Body of pancreas (tissue), 4 donors: ENCODE measurements at regions not wholly inside any gene's neighbourhood (a gene's known extent, or its start where the extent isn't known, plus 50 kb on each side); places are given as distances from the start of the nearest gene placed in this dataset.

ENCODE experiments used
- ATAC-seq: fragments of 150-250 bp; one replicate; pipeline ENCODE4 v1.9.1; 2016
- DNase-seq, 4 donors: peaks; one replicate each; pipeline ENCODE4 v3.0.0-alpha.2; 2019
- H3K27ac ChIP-seq, 4 donors: fragments of 200-600 bp; sonication (generic); 1 replicate in 3 of 4; 2 replicates in 1 of 4; pipeline versions ENCODE4 v1.5.1 to v1.6.1; 2016 to 2019; ENCODE audit warnings: mild to moderate bottlenecking in 1 of 4, mixed read lengths in 1 of 4, moderate library complexity in 1 of 4
- H3K27me3 ChIP-seq, 2 donors: fragments of 200-600 bp; sonication (generic); one replicate each; pipeline ENCODE4 v1.6.0; 2016; ENCODE audit warnings: mild to moderate bottlenecking in 1 of 2
- H3K36me3 ChIP-seq, 2 donors: fragments of 200-600 bp; sonication (generic); replicated peaks in 1 of 2; 2 replicates each; pipeline ENCODE4 v1.5.1; 2016; ENCODE audit warnings: low read depth in 2 of 2; ENCODE audit not compliant: insufficient read depth in 1 of 2
- H3K4me1 ChIP-seq: fragments of 200-600 bp; sonication (generic); one replicate; pipeline ENCODE4 v1.6.0; 2016
- H3K4me3 ChIP-seq, 2 donors: fragments of 200-600 bp; sonication (generic); 1 replicate in 1 of 2; 2 replicates in 1 of 2; pipeline ENCODE4 v1.5.1; 2016 to 2019
- H3K9me3 ChIP-seq, 3 donors: fragments of 200-600 bp; sonication (generic); 1 replicate in 2 of 3; 2 replicates in 1 of 3; pipeline ENCODE4 v1.5.1; 2016
- POLR2A ChIP-seq, 3 donors: fragments of 450-650 bp; IDR thresholded peaks; one replicate each; pipeline ENCODE4 v1.6.1; 2016; ENCODE audit warnings: antibody characterized with exemption in 3 of 3, mild to moderate bottlenecking in 2 of 3
- WGBS, 2 donors: methylation state at CpG; one replicate each; pipeline ENCODE4 v1.1.5; 2017; 5-methylcytosine and 5-hydroxymethylcytosine counted together
- intact Hi-C: fragments of 100-400 bp; cut with DNase I; formaldehyde crosslinking; loops from one replicate; pipeline ENCODE4 v1.15.1; 2023
- TF ChIP-seq, protein P1 (sequence below), 7 experiments: fragments of 450-650 bp in 4 of 7; fragments of 200-600 bp in 3 of 7; sonication (generic) in 3 of 7; IDR thresholded peaks; one replicate each; pipeline ENCODE4 v1.5.1; 2016 to 2019; ENCODE audit warnings: antibody characterized with exemption in 7 of 7

DNA sequence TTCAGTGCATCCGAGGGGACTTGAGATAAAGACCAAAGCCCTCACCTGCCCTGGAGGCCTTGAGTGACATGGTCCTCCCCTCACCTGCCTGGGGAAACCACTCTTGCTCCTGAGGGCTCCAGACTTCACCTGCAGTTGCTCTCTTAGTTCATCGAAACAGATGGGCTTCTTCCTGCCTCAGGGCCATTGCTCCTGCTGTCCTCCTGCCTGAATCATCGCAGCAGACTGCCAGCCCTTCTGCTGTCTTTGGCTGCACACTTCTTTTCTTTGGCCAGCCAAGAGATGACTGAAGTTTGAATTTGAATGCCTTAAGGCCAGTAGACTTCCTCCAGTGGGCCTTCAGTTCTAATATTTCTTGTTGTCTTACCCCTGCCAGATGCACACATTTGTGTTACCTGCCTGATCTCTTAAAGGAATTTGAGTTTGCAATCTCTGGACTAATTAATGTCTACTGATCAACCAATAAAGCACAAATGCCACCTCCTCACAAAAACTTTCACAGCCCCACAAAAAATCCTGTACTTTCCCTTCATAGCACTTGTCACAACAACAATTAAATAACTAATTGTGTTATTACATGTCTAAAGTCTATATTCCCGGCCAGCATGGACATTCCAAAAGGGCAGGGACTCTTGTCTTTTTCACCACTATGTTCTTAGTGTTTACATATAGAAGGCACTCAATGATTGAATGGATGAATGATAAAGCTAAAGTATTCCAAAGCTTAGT lies 56.7 kb upstream of the SGK1 start:
- intact Hi-C loops = no loop called here
- H3K9me3 ChIP-seq = no peaks in the 10 kb centered on the region
- DNase-seq (no peak), ATAC-seq (no peak)
- peaks cover 17% of the 10 kb centered on the region for H3K4me1 ChIP-seq
- 71 to 87% methylated on average over 4 of the region's 4 CpGs for WGBS, 2 donors
- H3K27ac ChIP-seq = peak overlapping the region in 1 of 4 donors; percentile 63
- TF ChIP-seq, protein P1, sequence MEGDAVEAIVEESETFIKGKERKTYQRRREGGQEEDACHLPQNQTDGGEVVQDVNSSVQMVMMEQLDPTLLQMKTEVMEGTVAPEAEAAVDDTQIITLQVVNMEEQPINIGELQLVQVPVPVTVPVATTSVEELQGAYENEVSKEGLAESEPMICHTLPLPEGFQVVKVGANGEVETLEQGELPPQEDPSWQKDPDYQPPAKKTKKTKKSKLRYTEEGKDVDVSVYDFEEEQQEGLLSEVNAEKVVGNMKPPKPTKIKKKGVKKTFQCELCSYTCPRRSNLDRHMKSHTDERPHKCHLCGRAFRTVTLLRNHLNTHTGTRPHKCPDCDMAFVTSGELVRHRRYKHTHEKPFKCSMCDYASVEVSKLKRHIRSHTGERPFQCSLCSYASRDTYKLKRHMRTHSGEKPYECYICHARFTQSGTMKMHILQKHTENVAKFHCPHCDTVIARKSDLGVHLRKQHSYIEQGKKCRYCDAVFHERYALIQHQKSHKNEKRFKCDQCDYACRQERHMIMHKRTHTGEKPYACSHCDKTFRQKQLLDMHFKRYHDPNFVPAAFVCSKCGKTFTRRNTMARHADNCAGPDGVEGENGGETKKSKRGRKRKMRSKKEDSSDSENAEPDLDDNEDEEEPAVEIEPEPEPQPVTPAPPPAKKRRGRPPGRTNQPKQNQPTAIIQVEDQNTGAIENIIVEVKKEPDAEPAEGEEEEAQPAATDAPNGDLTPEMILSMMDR (IDR thresholded peaks at IDR 0.05) = no peak
- TF ChIP-seq POLR2A (IDR thresholded peaks at IDR 0.05) = no peak
- H3K4me3 ChIP-seq = no peak overlapping the region
- H3K27me3 ChIP-seq = no peaks in the 10 kb centered on the region
- H3K36me3 ChIP-seq = no peaks in the 10 kb centered on the region

DNA sequence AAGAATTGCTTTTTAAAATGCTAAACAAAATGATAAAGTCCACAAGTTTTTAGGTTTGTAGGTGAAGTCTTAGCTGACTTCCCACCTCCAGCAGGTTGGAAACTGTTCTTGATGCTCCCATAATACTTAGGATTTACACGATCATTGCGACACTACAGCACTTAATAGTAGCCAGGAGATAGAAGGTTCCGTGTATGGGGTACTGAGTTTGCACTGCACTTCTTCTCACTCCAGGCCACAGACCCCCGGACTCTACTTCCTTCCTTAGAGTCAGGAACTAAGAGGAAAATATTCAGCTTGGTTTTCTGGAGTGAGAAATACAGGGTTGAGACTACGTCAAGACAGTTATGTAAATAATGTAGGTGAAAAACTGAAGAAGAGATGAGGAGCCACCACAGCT lies 56.1 kb upstream of the SGK1 start:
- Histone ChIP-seq H3K4me3 (no peak overlapping the region), H3K27ac (peak overlapping the region in 1 of 4 donors; percentile 63), H3K27me3 (no peaks in the 10 kb centered on the region), H3K4me1 (peaks cover 10% of the 10 kb centered on the region), H3K9me3 (no peaks in the 10 kb centered on the region), H3K36me3 (no peaks in the 10 kb centered on the region)
- no peak for ATAC-seq
- TF ChIP-seq POLR2A (IDR thresholded peaks at IDR 0.05) = no peak
- TF ChIP-seq, protein P1 (IDR thresholded peaks at IDR 0.05) = no peak
- DNase-seq = no peak
- 76 to 84% methylated on average over 5 of the region's 5 CpGs for WGBS, 2 donors
- intact Hi-C loops = no loop called here

DNA sequence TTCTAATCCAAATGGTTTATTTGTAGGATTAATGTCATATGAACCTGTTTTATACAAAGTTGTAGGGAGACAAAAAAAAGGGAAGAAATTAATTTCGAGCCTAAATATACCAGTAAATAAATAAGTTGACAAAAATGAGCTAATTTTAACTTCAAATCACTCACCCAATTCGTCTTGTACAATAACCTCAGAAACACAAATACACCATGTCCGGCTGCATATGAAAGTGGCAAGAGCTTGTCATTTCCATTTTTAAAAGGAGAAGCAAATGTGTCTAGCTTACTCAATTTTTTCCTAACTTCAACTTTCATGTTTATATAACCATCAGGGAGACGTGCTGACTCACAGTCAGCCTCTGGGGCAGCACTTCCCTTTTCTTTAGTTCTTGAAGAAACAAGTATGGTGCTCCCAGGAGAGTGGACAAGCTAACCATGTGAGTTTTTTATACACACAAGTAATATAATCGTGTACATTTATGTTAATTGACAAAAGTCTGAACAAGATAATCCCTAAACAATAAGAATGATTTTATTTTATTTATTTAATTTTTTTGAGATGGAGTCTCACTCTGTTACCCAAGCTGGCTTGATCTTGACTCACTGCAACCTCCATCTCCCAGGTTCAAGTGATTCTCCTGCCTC lies 55.5 kb upstream of the SGK1 start:
- DNase-seq = peak in 3 of 4 donors; percentile 25 to 68 (median 28)
- H3K27ac ChIP-seq = peak overlapping the region in 1 of 4 donors; percentile 63

DNA sequence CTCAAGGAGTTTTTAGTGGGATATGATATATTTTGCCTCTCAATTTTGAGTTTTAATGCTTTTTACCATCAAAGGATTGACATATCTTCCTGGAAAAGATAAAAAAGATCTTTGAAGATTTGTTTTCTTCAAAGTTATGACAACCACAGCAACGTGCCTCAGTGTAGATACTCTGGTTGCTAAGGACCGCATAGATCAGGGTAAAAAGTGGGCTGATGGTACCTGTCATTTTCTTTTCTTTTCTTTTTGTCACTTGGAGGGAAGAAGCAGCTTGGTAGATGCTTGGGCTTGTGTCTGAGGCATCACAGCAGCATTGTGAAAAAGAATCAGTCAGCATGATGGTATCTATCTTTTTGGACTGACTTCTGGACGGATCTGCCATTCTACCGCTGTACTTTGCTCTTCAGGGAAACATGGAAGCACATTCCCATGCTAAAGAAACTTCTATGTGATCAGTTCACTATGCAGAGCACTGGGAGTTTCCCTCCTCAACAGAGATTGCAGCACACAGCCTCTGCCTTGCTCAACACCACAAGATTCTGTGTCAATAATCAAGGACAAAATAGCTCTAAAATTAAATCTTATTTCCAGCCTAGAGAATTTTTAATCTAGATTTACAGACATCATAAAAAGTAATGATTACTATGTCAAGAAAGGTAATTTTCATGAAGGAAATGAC lies 54.8 kb upstream of the SGK1 start:
- peak overlapping the region in 1 of 4 donors; percentile 63 for H3K27ac ChIP-seq
- peak in 3 of 4 donors; percentile 13 to 45 (median 19) for DNase-seq

More for the DNA sequence above, 55.5 kb upstream of the SGK1 start:
- no peak overlapping the region for H3K4me3 ChIP-seq
- ATAC-seq = peak; percentile 38
- no peaks in the 10 kb centered on the region for H3K36me3 ChIP-seq
- no peaks in the 10 kb centered on the region for H3K27me3 ChIP-seq
- TF ChIP-seq POLR2A (IDR thresholded peaks at IDR 0.05) = no peak
- TF ChIP-seq, protein P1 (IDR thresholded peaks at IDR 0.05) = no peak
- intact Hi-C loops = no loop called here
- H3K4me1 ChIP-seq = peaks cover 6% of the 10 kb centered on the region
- 37 to 39% methylated on average over 5 of the region's 5 CpGs for WGBS, 2 donors
- no peaks in the 10 kb centered on the region for H3K9me3 ChIP-seq

More for the DNA sequence above, 54.8 kb upstream of the SGK1 start:
- 69 to 79% methylated on average over 4 of the region's 4 CpGs for WGBS, 2 donors
- H3K36me3 ChIP-seq = no peaks in the 10 kb centered on the region
- H3K27me3 ChIP-seq = no peaks in the 10 kb centered on the region
- ATAC-seq = no peak
- peaks cover 6% of the 10 kb centered on the region for H3K4me1 ChIP-seq
- TF ChIP-seq POLR2A (IDR thresholded peaks at IDR 0.05) = no peak
- TF ChIP-seq, protein P1 (IDR thresholded peaks at IDR 0.05) = no peak
- no peak overlapping the region for H3K4me3 ChIP-seq
- intact Hi-C loops = no loop called here
- H3K9me3 ChIP-seq = no peaks in the 10 kb centered on the region
